Lung (tissue), 11 donors: ENCODE measurements at regions not wholly inside any gene's neighbourhood (a gene's known extent, or its start where the extent isn't known, plus 50 kb on each side); places are given as distances from the start of the nearest gene placed in this dataset.

Experiments
- ATAC-seq: fragments of 200-7000 bp; cut with Tn5 transposase; one replicate; pipeline ENCODE4 v1.9.1; 2020; ENCODE audit warnings: moderate number of reproducible peaks; ENCODE audit not compliant: insufficient read depth, low FRiP score
- DNase-seq, 3 donors: peaks; one replicate each; pipeline ENCODE4 v3.0.0-alpha.2; 2013 to 2017
- H3K27ac ChIP-seq, 2 donors: one replicate each; pipeline ENCODE4 v1.5.1; 2013; ENCODE audit warnings: mild to moderate bottlenecking in 2 of 2, moderate library complexity in 2 of 2, control low read depth in 1 of 2, inconsistent platforms in 1 of 2, low read depth in 1 of 2, low read length in 1 of 2
- H3K27me3 ChIP-seq, 3 donors: one replicate each; pipeline ENCODE4 v1.5.1; 2013; ENCODE audit warnings: low read length in 2 of 3; ENCODE audit not compliant: control insufficient read depth in 3 of 3, insufficient read depth in 3 of 3
- H3K36me3 ChIP-seq, 4 donors: one replicate each; pipeline ENCODE4 v1.5.1; 2013; ENCODE audit warnings: low read length in 4 of 4, mild to moderate bottlenecking in 1 of 4, moderate library complexity in 1 of 4; ENCODE audit not compliant: control insufficient read depth in 4 of 4, insufficient read depth in 4 of 4
- H3K4me1 ChIP-seq, 5 donors: one replicate each; pipeline ENCODE4 v1.5.1; 2013; ENCODE audit warnings: low read length in 5 of 5, mild to moderate bottlenecking in 2 of 5, moderate library complexity in 1 of 5; ENCODE audit not compliant: control insufficient read depth in 5 of 5, insufficient read depth in 5 of 5
- H3K4me3 ChIP-seq: one replicate; pipeline ENCODE4 v1.5.1; 2013; ENCODE audit warnings: mild to moderate bottlenecking, control low read depth, moderate library complexity
- H3K9ac ChIP-seq, 2 donors: one replicate each; pipeline ENCODE4 v1.5.1; 2013; ENCODE audit warnings: low read length in 2 of 2, control low read depth in 1 of 2; ENCODE audit not compliant: insufficient read depth in 1 of 2
- H3K9me3 ChIP-seq, 4 donors: one replicate each; pipeline ENCODE4 v1.5.1; 2013; ENCODE audit warnings: low read length in 3 of 4, mild to moderate bottlenecking in 1 of 4, moderate library complexity in 1 of 4; ENCODE audit not compliant: control insufficient read depth in 4 of 4, insufficient read depth in 3 of 4
- WGBS, 2 donors: extraction: QIAGEN DNeasy Blood & Tissue Kit; methylation state at CpG; one replicate each; pipeline ENCODE4 v1.1.7; 2013; 5-methylcytosine and 5-hydroxymethylcytosine counted together
- TF ChIP-seq, protein P1 (sequence below): IDR thresholded peaks from 2 replicates; pipeline ENCODE4 v1.5.1; 2012; ENCODE audit warnings: mild to moderate bottlenecking; ENCODE audit errors: control extremely low read depth, extremely low read depth
- donor health status: control.
- donor health status: control.
- donor health status: Bipolar disorder and iron deficiency.
- donor health status: healthy.
- donor health status: DM: yes; HTN: yes; CAD: no.

DNA sequence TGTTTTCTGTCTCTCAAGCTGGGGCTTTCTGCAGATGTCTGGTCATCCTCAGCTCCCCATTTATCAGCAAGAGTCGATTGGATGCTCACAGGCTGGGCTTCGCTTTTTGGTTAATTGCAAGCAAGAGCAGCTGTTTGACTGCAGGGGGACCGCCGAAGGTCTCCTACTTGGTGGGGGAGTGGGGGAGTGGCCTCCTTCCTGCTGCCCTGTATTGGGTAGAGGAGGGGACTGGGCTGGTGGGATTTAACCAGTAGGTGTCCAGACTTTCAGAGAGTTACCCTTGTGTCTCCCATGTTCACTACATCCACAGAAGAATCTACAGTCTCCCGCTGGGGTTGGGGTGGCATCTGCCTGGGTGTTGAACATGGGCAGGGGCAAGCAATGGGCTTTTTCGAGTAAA lies 78.7 kb downstream of the PLXNA1 start:
- Histone ChIP-seq H3K9me3 (peaks cover 0 to 9% (median 4%) of the 10 kb centered on the region in 4 donors), H3K9ac (no peak overlapping the region), H3K4me3 (no peak overlapping the region), H3K36me3 (no peaks in the 10 kb centered on the region), H3K27me3 (no peaks in the 10 kb centered on the region), H3K27ac (no peak overlapping the region), H3K4me1 (no peaks in the 10 kb centered on the region)
- TF ChIP-seq, protein P1, sequence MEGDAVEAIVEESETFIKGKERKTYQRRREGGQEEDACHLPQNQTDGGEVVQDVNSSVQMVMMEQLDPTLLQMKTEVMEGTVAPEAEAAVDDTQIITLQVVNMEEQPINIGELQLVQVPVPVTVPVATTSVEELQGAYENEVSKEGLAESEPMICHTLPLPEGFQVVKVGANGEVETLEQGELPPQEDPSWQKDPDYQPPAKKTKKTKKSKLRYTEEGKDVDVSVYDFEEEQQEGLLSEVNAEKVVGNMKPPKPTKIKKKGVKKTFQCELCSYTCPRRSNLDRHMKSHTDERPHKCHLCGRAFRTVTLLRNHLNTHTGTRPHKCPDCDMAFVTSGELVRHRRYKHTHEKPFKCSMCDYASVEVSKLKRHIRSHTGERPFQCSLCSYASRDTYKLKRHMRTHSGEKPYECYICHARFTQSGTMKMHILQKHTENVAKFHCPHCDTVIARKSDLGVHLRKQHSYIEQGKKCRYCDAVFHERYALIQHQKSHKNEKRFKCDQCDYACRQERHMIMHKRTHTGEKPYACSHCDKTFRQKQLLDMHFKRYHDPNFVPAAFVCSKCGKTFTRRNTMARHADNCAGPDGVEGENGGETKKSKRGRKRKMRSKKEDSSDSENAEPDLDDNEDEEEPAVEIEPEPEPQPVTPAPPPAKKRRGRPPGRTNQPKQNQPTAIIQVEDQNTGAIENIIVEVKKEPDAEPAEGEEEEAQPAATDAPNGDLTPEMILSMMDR = no peak
- ATAC-seq = no peak
- no peak for DNase-seq
- 55 to 57% methylated on average over 6 of the region's 6 CpGs for WGBS, 2 donors

GRCh38 chr3:127062926-127063325 lies 80.0 kb downstream of the PLXNA1 start:
- no peak overlapping the region for H3K9ac ChIP-seq
- no peak overlapping the region for H3K27ac ChIP-seq
- ATAC-seq (no peak), DNase-seq (no peak)
- H3K27me3 ChIP-seq = no peaks in the 10 kb centered on the region
- no peaks in the 10 kb centered on the region for H3K36me3 ChIP-seq
- no peak overlapping the region for H3K4me3 ChIP-seq
- no peaks in the 10 kb centered on the region for H3K4me1 ChIP-seq
- TF ChIP-seq, protein P1 = no peak
- H3K9me3 ChIP-seq = peaks cover 0 to 4% (median 0%) of the 10 kb centered on the region in 4 donors
- WGBS, 2 donors = 77 to 84% methylated on average over 13 of the region's 13 CpGs

DNA sequence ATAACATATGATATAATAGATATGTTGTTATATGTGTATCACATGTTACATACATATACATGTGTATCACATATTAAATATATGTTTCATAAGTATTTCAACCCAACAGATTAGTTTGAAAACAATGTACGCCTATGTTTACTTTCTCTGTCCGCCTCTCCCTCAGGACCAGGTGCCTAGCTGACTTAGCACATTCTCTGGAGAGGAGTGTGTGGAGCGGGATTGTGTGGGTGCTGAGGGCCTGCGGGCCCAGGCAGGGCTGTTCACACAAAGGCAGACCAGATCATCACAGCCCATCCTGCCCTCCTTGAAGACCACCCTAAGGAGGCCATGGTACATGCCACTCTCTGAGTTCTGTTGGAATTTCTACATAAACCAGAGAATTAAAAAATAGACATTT lies 81.0 kb downstream of the PLXNA1 start:
- Histone ChIP-seq H3K9me3 (peaks cover 0 to 3% (median 0%) of the 10 kb centered on the region in 4 donors), H3K27ac (no peak overlapping the region), H3K4me1 (no peaks in the 10 kb centered on the region), H3K27me3 (no peaks in the 10 kb centered on the region), H3K36me3 (no peaks in the 10 kb centered on the region), H3K4me3 (no peak overlapping the region), H3K9ac (no peak overlapping the region)
- 91% methylated on average over 4 of the region's 4 CpGs for WGBS, 2 donors
- TF ChIP-seq, protein P1 = no peak
- DNase-seq (no peak), ATAC-seq (no peak)
